Activated CD4-positive, CD25-positive, alpha-beta regulatory T cell treated with anti-CD3 and anti-CD28 coated beads, Interleukin-2, amount 50 U/mL, for 24 hours (primary cell): ENCODE measurements at regions not wholly inside any gene's neighbourhood (a gene's known extent, or its start where the extent isn't known, plus 50 kb on each side); places are given as distances from the start of the nearest gene placed in this dataset.
"Not testable (repeated sequence)": the region's sequence is repeated elsewhere in the genome, so short reads cannot be mapped to it uniquely, and the experiment has no call there.

Experiments
- ATAC-seq, 2 donors: fragments of 150-1000 bp; cut with Tn5 transposase; one replicate each; pipeline ENCODE4 v1.10.0; 2021; ENCODE audit warnings: mild to moderate bottlenecking in 1 of 2, moderate library complexity in 1 of 2

DNA sequence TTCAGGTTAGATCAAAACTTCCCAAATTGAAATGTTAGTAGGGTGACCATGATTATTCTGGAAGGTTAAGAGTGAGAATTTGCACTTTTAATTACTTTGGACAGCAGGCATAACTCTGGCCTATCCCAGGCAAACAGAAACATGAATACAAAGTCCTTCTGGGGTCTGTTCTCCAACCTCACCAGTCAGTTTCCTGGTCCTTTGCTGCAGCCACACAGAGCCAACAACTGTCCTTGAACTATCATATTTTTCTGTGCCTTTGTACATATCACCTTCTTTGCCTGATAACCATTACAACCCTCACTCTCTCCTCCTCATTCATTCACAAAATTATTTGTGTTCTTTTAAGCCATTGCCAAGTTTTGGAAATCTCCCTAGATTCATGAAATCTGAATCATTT lies 126.0 kb upstream of the GBE1 start:
- ATAC-seq = no peak

DNA sequence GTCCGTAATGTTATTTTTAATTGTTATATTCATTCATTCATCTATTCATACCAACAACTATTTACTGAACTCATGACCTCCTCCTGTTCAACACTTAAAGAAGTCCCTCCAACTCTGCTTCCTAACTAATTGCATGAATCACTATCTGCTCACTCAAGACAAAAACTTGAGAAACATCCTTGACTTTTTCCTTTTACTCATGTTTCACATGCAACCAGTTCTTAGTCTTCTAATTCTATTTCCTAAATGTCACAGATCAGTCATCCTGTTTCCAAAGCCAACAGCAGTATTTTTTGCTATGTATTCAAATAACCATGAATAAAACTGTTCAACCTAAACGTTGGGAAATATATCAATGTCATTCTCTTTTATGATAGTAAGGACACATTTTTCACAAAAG lies 124.6 kb upstream of the GBE1 start:
- ATAC-seq = no peak

DNA sequence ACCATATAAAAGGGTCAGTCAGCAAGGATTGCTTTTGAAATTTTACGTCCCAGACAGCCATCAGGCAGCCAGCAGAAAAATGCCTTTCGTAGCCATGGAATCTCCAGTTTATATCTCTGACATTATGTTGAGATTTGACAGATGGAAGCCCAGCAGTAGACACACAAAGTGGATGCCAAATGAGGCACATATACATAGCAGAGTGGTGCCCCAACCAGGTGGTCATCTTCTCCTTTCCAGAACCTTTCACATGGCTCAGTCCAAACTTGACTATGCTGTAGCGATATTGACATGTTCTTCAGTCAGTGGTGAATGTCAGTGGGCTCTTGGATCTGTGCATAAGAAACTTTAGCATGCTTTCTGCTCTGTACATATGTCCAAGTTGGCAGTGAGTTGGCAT lies 123.3 kb upstream of the GBE1 start:
- ATAC-seq = no peak

DNA sequence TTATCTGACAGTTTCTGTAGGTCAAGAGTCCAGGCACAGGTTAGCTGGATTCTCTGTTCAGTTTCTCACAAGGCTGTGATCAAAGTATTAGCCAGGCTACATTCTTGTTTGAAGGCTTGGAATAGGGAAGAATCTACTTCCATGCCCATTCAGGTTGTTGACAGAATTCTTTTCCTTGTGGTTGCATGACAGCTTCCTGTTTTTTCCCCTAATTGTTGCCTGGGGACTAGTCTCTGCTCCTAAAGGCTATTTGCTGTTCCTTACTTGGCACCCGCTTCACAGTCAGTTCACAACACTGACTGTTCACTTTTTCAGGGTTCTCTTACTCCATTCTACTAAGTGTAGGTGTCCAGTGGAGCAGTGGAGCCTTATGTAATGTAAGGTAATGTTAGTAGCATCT lies 115.4 kb upstream of the GBE1 start:
- no peak for ATAC-seq

DNA sequence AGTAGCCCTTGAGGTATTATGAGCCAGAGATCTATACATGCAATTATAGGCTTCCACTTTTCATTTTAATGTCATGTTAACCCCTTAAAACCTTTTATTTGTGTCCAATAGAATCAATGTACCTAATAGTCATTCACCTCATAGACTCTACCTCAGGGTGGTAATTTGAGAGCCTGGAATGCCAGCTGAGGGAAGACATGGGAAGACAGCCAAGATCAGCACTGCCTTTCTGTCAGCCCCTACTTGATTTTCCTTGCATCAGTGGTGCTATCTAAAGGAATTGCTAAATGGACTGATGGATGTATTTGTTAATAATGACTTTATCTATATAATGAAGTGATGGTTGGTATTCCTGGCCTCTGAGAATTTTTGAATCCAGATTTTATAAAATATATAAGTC lies 113.3 kb upstream of the GBE1 start:
- ATAC-seq = no peak

DNA sequence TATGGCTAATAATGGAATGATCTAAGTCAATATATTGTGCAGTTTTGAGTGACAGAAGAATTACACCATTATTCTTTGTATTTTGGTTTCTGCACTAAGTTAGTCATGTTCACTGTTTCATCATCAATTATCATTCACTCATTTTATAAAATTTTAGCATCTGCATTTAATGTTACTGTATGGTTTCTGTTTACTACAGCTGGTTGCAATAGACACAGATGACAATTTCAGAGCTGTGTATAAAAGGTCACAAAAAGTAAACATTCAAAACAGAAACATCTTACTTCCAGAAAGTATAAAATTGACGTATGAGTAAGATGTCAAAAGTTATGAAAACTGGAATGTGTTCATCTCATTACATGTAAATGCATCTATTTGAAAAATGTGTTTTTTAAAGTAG lies 111.1 kb upstream of the GBE1 start:
- ATAC-seq = no peak

DNA sequence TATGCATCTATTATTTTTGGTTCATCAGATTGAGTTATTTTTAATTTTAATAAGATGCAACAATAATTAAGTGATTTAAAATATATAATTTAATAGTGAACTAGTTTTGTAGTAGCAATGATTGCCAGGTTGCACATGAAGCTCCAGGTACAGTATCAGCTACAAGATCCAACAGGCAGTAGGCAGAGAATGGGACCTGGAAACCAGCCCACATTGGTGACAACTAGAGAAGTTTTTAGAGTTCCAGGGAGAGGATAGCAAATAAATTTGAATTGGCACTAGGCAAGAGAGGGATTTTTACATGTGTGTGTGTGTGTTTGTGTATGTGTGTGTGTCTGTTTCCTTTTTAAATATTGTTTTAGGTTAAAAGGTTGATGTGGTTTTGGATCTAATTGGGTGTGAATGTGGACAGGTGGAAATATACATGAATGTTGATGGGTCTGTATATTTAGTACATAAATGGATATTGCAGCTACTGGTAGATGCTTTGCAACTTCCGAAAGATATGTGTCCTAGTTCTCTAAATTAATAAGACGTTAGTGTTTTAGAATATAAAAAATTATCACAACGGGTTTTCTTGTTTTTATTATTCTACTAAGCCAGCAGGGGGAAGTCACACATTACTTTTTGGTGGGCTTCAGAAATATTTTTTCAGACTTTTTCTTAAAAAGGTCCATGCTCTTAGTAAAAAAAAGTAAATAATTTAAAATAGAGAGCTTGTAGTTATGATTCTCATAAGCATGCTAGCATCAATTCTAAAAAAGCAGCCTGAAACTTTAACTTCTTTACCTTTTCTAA lies 110.1 kb upstream of the GBE1 start:
- no peak for ATAC-seq

DNA sequence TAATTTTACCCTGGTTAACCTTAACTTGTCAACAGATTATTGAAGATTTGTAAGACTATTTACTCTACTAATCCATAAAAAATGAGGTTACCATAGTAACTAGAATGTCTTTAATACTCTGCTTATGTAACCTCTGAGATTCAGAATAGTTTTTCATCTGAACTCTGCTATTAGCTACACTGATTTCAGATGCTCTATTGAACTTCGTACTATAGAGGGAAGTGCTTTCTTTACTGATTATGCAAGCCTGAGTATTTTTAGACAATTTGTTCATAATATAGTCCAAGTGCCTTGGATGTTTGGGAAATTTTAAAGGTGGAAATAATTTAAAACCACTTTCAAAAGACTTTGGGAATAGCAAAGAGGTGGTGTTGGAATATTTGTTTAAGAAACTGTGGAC lies 107.9 kb upstream of the GBE1 start:
- no peak for ATAC-seq

DNA sequence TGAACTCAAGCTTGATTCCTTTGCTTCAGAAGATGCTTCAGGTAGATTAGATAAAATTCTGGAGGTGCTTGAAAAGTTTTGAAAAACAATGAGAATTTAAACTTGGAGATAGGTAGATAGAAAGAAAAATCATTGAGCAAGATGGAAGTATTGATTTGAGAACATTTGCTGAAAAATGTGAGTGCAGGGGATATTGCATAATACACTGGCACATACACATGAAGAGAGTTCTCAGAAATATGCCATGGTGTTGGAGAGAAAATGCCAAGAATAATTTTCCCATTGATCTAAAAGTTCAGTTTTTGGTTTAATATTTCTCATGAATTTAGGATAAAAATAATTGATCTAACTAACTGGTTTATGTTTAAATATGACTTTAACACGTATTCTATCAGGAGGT lies 107.2 kb upstream of the GBE1 start:
- no peak for ATAC-seq

DNA sequence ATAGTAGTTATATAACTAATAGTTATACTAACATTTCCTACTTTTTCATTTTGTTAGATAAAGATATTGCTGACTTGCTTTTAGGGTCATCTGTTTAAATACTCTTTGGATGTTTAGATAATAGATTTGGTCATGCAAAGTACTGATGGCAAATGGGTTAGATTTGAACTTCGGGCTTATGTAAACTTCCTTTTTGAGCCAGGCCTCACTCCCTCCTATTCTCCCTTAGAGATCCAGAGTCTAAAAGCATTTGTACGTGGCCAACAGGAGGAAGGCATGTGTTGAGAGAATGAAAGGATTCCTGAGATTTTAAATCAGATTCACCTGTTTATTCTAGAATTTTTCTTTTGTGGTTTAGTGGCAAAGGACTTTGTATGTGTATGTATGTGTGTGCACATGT lies 106.4 kb upstream of the GBE1 start:
- no peak for ATAC-seq

DNA sequence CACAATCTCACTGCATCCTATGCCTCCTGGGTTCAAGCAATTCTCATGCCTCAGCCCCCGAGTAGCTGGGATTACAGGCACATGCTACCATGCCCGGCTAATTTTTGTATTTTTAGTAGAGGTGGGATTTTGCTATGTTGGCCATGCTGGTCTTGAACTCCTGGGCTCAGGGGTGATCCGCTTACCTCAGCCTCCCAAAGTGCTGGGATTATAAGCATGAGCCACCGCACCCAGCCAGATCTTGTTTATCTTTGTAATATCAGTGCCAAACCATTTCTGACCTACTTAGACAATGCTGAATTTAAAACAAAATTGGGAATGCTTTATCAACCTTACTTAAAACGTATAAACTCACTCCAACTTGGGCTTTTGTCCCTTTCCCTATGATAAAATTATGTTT lies 103.7 kb upstream of the GBE1 start:
- ATAC-seq = not testable (repeated sequence)

DNA sequence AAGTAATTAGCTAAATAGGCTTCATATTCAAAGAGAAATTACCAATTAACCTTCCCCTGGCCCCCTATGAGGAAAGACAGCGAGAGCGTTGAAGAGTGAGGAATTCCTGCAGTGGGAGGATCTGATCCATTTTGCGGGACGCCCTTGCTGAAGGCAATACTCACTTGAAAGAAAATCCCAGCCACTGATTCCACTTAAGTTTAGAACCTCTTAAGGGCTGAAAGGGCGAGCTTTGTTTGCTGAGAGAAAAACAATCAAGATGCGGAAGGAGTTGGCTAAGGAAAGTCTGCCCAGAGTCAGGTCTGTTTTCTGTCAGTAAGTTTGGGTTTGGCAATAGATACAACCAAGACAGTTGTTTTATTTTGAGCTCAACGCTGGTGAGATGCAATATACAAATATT lies 102.8 kb upstream of the GBE1 start:
- ATAC-seq = no peak

DNA sequence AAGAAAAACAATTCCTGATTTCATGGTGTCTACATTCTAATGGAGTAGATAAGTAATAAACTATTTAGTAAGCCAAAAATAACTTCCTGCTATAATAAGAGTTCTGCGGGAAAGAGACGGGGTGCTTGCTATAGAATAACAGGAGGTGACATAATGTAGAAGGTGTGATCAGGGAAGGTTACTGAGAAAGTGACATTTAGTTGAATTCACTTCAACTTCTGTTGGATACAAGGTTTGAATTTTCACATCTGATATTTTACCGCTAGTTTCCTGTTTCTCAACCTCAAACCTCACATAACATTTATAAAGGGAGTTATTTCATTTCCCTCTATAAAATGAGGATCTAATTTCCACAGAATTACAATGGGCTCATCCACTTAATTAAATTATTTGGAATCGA lies 102.3 kb upstream of the GBE1 start:
- no peak for ATAC-seq

DNA sequence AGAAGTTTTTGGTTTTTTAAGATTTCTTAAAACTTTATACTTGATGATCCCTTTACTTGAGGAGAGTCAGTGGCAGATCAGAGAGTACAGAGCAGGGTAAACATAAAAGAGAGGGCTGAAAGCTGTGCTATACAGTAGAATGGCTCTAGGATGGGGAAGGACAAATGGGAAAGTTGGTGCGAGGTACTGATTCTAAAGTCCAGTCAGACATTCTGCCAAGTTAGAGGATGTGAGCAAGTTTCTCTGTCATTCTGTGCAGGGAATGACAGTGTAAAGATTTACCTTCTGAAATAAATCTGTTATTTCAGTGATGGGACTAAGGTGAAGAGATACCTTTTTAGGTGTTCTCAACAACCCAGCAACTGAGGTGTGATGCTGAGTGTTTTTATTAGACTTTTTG lies 100.1 kb upstream of the GBE1 start:
- ATAC-seq = no peak

DNA sequence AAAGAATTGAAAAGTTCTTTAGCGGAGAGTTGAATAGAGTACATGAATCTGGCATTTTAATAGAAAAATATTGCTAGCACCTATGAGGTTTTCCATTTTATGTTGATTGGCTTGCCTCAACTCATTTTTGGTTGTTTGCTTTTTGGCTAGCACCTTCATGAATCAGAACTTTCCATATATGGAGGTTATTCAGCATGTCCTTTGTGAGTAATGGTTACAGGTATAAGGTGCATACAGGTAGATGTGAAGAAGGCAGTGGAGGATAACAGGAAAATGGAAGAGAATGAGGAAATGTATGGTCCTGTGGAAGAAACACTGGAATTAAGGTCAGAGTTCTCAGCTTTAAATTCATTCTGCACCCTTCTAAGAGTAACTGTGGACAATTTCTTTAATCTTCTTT lies 98.1 kb upstream of the GBE1 start:
- ATAC-seq = no peak

DNA sequence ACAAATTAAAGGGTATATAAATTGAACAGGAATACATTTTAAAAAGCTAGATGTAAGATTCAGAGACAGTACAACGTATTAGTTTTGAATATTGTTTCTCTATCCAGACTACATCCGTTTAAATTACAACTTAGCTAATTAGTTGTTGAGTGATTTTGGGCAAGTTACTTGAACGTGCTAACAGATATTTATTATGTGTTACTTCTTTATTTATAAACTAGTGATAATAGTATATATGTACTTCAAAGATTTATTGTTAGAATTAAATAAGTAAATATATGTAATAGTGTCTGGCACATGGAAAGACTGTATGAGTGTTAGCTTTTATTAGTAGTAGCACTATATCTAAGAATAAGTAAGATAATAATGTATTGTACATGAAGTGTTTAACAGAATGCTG lies 92.0 kb upstream of the GBE1 start:
- ATAC-seq = no peak

DNA sequence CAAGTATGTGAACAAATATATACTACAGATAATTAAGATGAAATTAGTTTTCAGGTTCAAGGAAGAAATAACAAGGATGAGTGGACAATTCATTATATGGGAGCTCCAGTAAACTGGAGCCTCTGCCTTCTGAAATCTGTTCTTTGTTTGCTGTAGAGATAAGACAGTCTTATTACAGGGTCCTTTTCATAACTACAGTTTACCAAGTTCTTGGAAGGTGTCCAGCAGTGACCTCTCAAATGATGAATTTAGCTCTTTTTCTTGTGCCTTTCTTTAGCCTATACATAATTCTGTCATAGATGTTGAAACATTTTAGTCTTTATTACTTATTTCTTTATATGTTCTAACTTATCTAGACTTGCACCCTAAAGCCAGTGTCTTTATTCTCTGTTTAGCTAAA lies 89.7 kb upstream of the GBE1 start:
- ATAC-seq = no peak

DNA sequence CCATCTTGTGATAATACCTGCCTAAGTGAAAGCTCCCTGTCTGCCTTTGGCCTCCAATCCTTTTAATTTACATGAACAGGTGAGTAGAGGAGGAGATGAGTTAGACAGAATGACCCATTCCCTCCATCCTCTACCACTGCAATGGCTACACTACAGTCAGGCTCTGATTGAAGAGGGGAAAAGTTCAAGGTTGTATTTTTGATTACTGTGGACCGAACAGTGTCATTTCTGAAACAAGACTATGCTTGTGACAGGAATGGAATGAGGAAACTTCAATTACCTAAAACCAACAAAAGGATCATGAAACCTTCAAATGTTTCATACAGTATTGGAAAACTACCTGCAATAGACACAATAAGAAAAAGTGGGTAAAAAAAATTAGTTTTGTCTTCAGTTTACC lies 85.5 kb upstream of the GBE1 start:
- ATAC-seq = no peak

DNA sequence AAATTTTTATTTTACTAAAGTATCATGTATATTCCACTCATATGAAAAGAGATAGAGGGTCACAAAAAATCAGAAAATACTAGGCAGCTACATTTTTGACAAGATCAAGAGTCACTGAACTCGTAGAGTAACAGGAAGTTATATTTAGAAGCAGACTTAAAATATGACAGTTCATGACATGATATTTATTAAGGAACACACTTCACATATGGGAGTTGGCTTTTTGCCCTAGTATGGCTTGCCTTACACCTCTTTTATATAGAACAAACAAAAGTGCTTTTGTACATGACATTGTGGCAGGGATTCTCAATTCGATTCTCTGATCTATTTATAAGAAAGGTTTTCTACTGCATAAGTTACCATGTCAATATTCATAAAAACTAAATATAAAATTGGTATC lies 80.1 kb upstream of the GBE1 start:
- no peak for ATAC-seq

DNA sequence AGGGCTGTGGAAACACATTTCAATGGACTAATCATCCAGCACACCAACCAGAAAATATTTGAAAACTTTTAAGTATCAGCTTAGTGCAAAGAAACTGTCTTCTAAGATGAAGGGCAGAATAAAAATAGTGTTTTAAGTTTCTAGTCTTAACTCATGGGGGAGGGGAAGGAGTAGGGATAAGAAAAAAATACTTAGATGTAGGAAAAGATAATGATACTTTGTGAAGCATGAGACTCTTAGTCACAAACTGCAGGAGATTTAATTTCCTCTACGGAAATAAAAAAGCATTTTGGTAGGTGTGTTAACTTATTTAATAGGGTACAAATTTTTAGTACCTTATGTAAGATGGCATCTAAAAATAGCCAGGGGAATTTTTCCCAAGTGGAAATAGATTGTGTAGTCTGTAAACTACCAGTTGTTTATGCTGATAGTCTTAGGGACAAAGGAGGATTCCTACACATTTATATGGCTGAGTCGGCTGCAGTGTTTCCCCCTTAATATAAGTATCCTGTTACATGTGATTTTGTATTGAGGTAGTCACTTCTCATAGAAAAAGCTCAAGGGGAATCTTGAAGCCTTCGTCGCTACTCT lies 78.2 kb upstream of the GBE1 start:
- ATAC-seq = no peak

DNA sequence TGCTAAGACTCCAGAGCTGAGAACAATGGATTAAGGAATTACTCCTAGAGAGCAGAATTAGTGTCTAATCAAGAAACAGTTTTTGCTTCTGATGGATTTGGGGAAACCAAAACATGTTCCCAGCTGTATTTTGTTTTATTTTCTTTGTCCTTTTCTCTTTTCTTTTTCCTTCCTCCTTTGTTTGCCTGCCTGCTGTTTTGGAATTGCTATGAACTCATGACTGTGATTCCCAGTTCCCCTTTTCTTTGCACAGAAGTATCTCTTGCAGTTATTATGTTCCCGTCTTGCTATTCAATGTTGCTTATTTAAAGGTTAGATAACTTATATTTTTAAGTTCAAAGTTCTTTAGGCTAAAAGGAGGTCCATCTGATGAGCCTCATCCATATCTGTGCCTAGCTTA lies 77.0 kb upstream of the GBE1 start:
- no peak for ATAC-seq

DNA sequence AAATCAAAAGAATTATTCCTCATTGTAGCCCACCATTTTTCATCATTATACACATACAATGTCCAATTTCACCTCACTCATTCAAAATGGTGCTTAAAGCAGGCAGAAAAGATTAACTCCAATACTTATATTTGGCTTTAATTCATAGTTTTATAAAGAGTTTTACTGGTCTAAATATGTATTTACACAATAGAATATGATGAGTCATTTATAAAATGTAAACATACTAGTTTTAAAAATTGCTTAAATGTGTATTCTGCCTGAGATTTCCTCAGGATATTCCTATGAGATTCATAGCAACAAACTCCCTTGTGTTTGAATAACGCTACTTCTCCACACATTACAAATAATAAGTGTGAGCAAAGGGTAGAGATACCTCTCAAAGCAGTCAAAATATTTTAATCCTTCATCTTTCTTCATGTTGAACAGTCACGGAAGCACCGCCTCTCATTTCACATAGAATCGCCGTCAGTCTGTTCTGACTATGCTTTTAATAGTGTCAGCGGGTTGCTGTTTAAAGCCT lies 75.7 kb upstream of the GBE1 start:
- ATAC-seq = no peak

DNA sequence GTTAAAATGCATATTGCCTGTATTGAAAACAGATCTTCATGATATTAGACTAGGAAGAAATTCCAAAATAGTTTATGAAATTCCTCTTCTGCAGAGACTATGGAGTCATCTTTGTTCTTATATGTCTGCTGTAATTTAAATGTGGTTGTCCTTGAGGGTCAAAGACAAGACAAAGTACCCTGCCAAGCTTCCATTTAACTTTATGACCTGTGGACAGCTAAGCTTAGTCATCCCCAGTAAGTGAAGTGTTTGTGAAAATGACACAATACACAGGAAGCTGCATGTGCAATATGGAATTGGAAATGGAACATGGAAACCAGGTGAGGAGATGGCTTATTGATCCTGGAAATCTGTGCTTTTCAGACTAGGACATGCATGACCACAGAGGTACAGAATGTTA lies 68.5 kb upstream of the GBE1 start:
- ATAC-seq = no peak

DNA sequence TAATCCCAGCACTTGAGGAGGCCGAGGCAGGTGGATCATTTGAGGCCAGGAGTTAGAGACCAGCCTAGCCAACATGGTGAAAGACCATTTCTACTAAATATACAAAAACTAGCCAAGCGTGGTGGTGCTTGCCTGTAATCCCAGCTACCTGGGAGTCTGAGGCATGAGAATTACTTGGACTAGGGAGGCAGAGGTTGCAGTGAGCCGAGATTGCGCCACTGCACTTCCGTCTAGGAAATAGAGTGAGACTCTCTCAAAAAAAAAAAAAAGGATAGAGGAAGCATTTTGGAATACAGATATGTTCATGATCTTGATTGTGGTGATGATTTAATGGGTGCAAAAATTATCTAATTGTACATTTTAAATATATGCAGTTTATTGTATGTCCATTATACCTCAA lies 67.8 kb upstream of the GBE1 start:
- ATAC-seq = not testable (repeated sequence)

DNA sequence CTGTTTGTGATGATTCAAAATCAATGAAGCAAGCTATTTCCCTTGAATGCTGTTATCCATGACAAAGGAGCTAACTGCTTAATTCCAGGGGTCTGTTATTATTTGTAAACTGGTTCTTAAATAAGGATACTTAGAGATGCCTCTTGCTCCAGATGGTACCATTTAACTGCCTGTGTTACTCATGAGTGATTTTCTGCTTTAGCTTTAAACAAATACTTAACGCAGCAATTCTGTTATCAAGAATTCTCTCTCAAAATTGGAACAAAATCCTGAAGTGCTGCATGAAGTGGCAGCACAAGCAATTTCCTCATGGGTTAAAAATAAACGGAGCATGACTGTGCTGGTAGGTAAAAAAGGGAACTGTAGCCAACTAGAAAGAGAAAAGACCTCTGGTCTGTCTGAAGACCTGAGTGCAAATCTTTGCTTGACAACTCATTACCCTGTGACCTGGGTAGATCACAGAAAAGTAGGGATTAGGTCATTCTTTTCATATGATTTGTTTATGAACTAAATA lies 62.5 kb upstream of the GBE1 start:
- no peak for ATAC-seq
